ENCODE measurements at regions not wholly inside any gene's neighbourhood (a gene's known extent, or its start where the extent isn't known, plus 50 kb on each side); places are given as distances from the start of the nearest gene placed in this dataset.

DNA sequence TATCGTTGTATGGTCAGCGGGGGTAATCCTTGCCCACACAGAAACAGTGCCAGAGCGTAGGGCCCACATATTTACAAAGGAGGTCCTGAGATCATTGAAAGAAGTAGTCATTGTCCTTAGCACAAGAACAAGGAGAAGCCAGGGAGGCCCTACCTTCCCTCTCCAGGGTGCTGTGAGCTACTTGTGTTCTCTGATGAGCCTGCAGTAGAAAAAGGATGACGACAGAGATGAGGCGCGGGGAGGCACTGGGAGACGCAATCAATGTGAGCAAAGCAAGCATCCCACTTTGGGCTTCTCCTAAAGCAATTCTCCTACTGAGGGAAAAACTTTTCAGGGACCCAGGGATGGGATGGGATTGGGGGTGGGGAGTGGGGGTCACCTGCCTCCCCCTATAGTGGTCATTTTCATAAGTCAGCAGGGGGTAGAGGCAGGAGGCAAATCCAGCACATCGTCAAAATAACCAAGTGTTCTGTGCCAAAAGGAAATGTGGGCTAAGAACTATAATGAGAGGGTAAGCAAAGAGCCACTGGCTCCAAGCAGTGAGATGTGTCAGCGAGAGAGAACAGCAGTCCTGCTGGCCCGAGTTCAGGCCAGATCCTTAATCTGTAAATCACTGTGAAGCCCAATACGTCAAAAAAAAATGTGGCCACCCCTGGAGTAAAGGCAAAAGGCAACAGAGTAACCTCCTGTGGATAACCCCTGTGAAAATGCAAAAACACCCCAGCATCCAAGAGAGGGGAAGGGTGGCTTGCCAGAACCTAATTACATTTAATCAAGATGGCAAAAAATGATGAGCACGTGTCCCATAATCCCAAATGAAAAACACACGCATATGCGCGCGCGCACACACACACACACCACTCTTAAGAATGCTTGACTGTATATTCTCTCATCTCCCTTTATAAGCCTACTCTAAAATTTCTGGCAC, 136.6 kb upstream of the HHIP start:
- TF ChIP-seq, protein P1, sequence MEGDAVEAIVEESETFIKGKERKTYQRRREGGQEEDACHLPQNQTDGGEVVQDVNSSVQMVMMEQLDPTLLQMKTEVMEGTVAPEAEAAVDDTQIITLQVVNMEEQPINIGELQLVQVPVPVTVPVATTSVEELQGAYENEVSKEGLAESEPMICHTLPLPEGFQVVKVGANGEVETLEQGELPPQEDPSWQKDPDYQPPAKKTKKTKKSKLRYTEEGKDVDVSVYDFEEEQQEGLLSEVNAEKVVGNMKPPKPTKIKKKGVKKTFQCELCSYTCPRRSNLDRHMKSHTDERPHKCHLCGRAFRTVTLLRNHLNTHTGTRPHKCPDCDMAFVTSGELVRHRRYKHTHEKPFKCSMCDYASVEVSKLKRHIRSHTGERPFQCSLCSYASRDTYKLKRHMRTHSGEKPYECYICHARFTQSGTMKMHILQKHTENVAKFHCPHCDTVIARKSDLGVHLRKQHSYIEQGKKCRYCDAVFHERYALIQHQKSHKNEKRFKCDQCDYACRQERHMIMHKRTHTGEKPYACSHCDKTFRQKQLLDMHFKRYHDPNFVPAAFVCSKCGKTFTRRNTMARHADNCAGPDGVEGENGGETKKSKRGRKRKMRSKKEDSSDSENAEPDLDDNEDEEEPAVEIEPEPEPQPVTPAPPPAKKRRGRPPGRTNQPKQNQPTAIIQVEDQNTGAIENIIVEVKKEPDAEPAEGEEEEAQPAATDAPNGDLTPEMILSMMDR (IDR thresholded peaks at IDR 0.05): no peak
- TF ChIP-seq POLR2AphosphoS5 (IDR thresholded peaks at IDR 0.05; ENCODE audit: low read depth, low read length): no peak
